ENCODE measurements at regions not wholly inside any gene's neighbourhood (a gene's known extent, or its start where the extent isn't known, plus 50 kb on each side); places are given as distances from the start of the nearest gene placed in this dataset.
"Not testable (repeated sequence)": the region's sequence is repeated elsewhere in the genome, so short reads cannot be mapped to it uniquely, and the experiment has no call there.

- Histone ChIP-seq H3K36me3 (ENCODE audit: control insufficient read depth, insufficient read depth, low read length) (no peaks in the 10 kb centered on the region), H3K27ac (ENCODE audit: low read length) (no peak overlapping the region), H3K9me3 (replicated peaks; ENCODE audit: control insufficient read depth, low read depth, low read length) (no peaks in the 10 kb centered on the region), H3K27me3 (ENCODE audit: control insufficient read depth, insufficient read depth, low read length) (no peaks in the 10 kb centered on the region), H3K4me3 (ENCODE audit: low read length) (no peak overlapping the region), H3K4me1 (ENCODE audit: control insufficient read depth, insufficient read depth, low read length) (no peaks in the 10 kb centered on the region)
- DNase-seq = no peak
- 90% methylated on average over 4 of the region's 8 CpGs for WGBS (ENCODE audit: insufficient coverage)
These were observed 438.8 kb upstream of the CDH20 start for GRCh38 chr18:60894254-60894945.

GRCh38 chr18:60895181-60895580, 438.0 kb upstream of the CDH20 start:
- Histone ChIP-seq H3K4me3 (ENCODE audit: low read length) (no peak overlapping the region), H3K4me1 (ENCODE audit: control insufficient read depth, insufficient read depth, low read length) (no peaks in the 10 kb centered on the region), H3K9me3 (replicated peaks; ENCODE audit: control insufficient read depth, low read depth, low read length) (no peaks in the 10 kb centered on the region), H3K27ac (ENCODE audit: low read length) (no peak overlapping the region), H3K27me3 (ENCODE audit: control insufficient read depth, insufficient read depth, low read length) (no peaks in the 10 kb centered on the region), H3K36me3 (ENCODE audit: control insufficient read depth, insufficient read depth, low read length) (no peaks in the 10 kb centered on the region)
- WGBS (ENCODE audit: insufficient coverage) = 80% methylated on average over 1 of the region's 3 CpGs
- DNase-seq = no peak

- Histone ChIP-seq H3K9me3 (replicated peaks; ENCODE audit: control insufficient read depth, low read depth, low read length) (no peaks in the 10 kb centered on the region), H3K27ac (ENCODE audit: low read length) (no peak overlapping the region), H3K36me3 (ENCODE audit: control insufficient read depth, insufficient read depth, low read length) (no peaks in the 10 kb centered on the region), H3K27me3 (ENCODE audit: control insufficient read depth, insufficient read depth, low read length) (no peaks in the 10 kb centered on the region), H3K4me3 (ENCODE audit: low read length) (no peak overlapping the region), H3K4me1 (ENCODE audit: control insufficient read depth, insufficient read depth, low read length) (no peaks in the 10 kb centered on the region)
- no peak for DNase-seq
- no CpG with 5 or more reads among the region's 4 CpGs for WGBS (ENCODE audit: insufficient coverage)
These were observed 435.1 kb upstream of the CDH20 start for GRCh38 chr18:60898111-60898510.

- no peaks in the 10 kb centered on the region for H3K9me3 ChIP-seq (replicated peaks; ENCODE audit: control insufficient read depth, low read depth, low read length)
- WGBS (ENCODE audit: insufficient coverage) = no CpG with 5 or more reads among the region's 3 CpGs
- DNase-seq = peak; percentile 19
- no peak overlapping the region for H3K27ac ChIP-seq (ENCODE audit: low read length)
- no peaks in the 10 kb centered on the region for H3K36me3 ChIP-seq (ENCODE audit: control insufficient read depth, insufficient read depth, low read length)
- no peaks in the 10 kb centered on the region for H3K27me3 ChIP-seq (ENCODE audit: control insufficient read depth, insufficient read depth, low read length)
- H3K4me1 ChIP-seq (ENCODE audit: control insufficient read depth, insufficient read depth, low read length) = no peaks in the 10 kb centered on the region
- H3K4me3 ChIP-seq (ENCODE audit: low read length) = no peak overlapping the region
These were observed 427.5 kb upstream of the CDH20 start for GRCh38 chr18:60905699-60906098.

- no peak overlapping the region for H3K4me3 ChIP-seq (ENCODE audit: low read length)
- peak; percentile 90 for DNase-seq
- H3K27ac ChIP-seq (ENCODE audit: low read length) = no peak overlapping the region
- H3K27me3 ChIP-seq (ENCODE audit: control insufficient read depth, insufficient read depth, low read length) = no peaks in the 10 kb centered on the region
- no peaks in the 10 kb centered on the region for H3K9me3 ChIP-seq (replicated peaks; ENCODE audit: control insufficient read depth, low read depth, low read length)
- no peaks in the 10 kb centered on the region for H3K36me3 ChIP-seq (ENCODE audit: control insufficient read depth, insufficient read depth, low read length)
- no peaks in the 10 kb centered on the region for H3K4me1 ChIP-seq (ENCODE audit: control insufficient read depth, insufficient read depth, low read length)
These were observed 422.7 kb upstream of the CDH20 start for GRCh38 chr18:60910534-60910933.

- peak; percentile 23 for DNase-seq
These were observed 421.7 kb upstream of the CDH20 start for GRCh38 chr18:60911504-60911903.

GRCh38 chr18:60915160-60915559, 418.1 kb upstream of the CDH20 start:
- H3K27me3 ChIP-seq (ENCODE audit: control insufficient read depth, insufficient read depth, low read length) = no peaks in the 10 kb centered on the region
- no peak overlapping the region for H3K27ac ChIP-seq (ENCODE audit: low read length)
- no peak overlapping the region for H3K4me3 ChIP-seq (ENCODE audit: low read length)
- H3K36me3 ChIP-seq (ENCODE audit: control insufficient read depth, insufficient read depth, low read length) = no peaks in the 10 kb centered on the region
- no CpG with 5 or more reads among the region's 2 CpGs for whole genome bisulfite sequencing (ENCODE audit: insufficient coverage)
- no peak for DNase-seq
- no peaks in the 10 kb centered on the region for H3K4me1 ChIP-seq (ENCODE audit: control insufficient read depth, insufficient read depth, low read length)
- H3K9me3 ChIP-seq (replicated peaks; ENCODE audit: control insufficient read depth, low read depth, low read length) = no peaks in the 10 kb centered on the region

More at GRCh38 chr18:60911504-60911903, 421.7 kb upstream of the CDH20 start:
- Histone ChIP-seq H3K9me3 (replicated peaks; ENCODE audit: control insufficient read depth, low read depth, low read length) (no peaks in the 10 kb centered on the region), H3K36me3 (ENCODE audit: control insufficient read depth, insufficient read depth, low read length) (no peaks in the 10 kb centered on the region), H3K27me3 (ENCODE audit: control insufficient read depth, insufficient read depth, low read length) (no peaks in the 10 kb centered on the region), H3K27ac (ENCODE audit: low read length) (no peak overlapping the region), H3K4me1 (ENCODE audit: control insufficient read depth, insufficient read depth, low read length) (no peaks in the 10 kb centered on the region), H3K4me3 (ENCODE audit: low read length) (no peak overlapping the region)
- WGBS (ENCODE audit: insufficient coverage) = 83% methylated on average over 1 of the region's 2 CpGs

- not testable (repeated sequence) for H3K4me1 ChIP-seq (ENCODE audit: control insufficient read depth, insufficient read depth, low read length); H3K27ac ChIP-seq (ENCODE audit: low read length); DNase-seq; H3K27me3 ChIP-seq (ENCODE audit: control insufficient read depth, insufficient read depth, low read length); H3K9me3 ChIP-seq (replicated peaks; ENCODE audit: control insufficient read depth, low read depth, low read length); H3K36me3 ChIP-seq (ENCODE audit: control insufficient read depth, insufficient read depth, low read length); H3K4me3 ChIP-seq (ENCODE audit: low read length)
- 80% methylated on average over 1 of the region's 4 CpGs for WGBS (ENCODE audit: insufficient coverage)
These were observed 414.4 kb upstream of the CDH20 start for GRCh38 chr18:60918862-60919261.

- no peaks in the 10 kb centered on the region for H3K36me3 ChIP-seq (ENCODE audit: control insufficient read depth, insufficient read depth, low read length)
- DNase-seq = no peak
- H3K4me3 ChIP-seq (ENCODE audit: low read length) = no peak overlapping the region
- H3K27me3 ChIP-seq (ENCODE audit: control insufficient read depth, insufficient read depth, low read length) = no peaks in the 10 kb centered on the region
- H3K9me3 ChIP-seq (replicated peaks; ENCODE audit: control insufficient read depth, low read depth, low read length) = no peaks in the 10 kb centered on the region
- no peaks in the 10 kb centered on the region for H3K4me1 ChIP-seq (ENCODE audit: control insufficient read depth, insufficient read depth, low read length)
- no peak overlapping the region for H3K27ac ChIP-seq (ENCODE audit: low read length)
- 94% methylated on average over 5 of the region's 8 CpGs for WGBS (ENCODE audit: insufficient coverage)
These were observed 407.3 kb upstream of the CDH20 start for GRCh38 chr18:60925892-60926291.

- no peak for DNase-seq
- Histone ChIP-seq H3K4me1 (ENCODE audit: control insufficient read depth, insufficient read depth, low read length) (no peaks in the 10 kb centered on the region), H3K36me3 (ENCODE audit: control insufficient read depth, insufficient read depth, low read length) (no peaks in the 10 kb centered on the region), H3K9me3 (replicated peaks; ENCODE audit: control insufficient read depth, low read depth, low read length) (no peaks in the 10 kb centered on the region), H3K4me3 (ENCODE audit: low read length) (no peak overlapping the region), H3K27me3 (ENCODE audit: control insufficient read depth, insufficient read depth, low read length) (no peaks in the 10 kb centered on the region), H3K27ac (ENCODE audit: low read length) (no peak overlapping the region)
- 62% methylated on average over 3 of the region's 3 CpGs for WGBS (ENCODE audit: insufficient coverage)
These were observed 403.3 kb upstream of the CDH20 start for GRCh38 chr18:60929966-60930365.

Measured in muscle of leg (tissue), 3 donors.